SU-DHL-6 (cell line): ENCODE measurements at regions not wholly inside any gene's neighbourhood (a gene's known extent, or its start where the extent isn't known, plus 50 kb on each side); places are given as distances from the start of the nearest gene placed in this dataset.

ENCODE experiments used
- CTCF ChIP-seq: fragments of 200-600 bp; sonication (generic); IDR thresholded peaks from one replicate; pipeline ENCODE4 v1.5.1; 2017; ENCODE audit warnings: antibody characterized with exemption, mild to moderate bottlenecking, low read length, moderate library complexity; ENCODE audit not compliant: insufficient read depth, poor library complexity, severe bottlenecking
- EZH2phosphoT487 ChIP-seq: fragments of 200-600 bp; sonication (generic), shearing (Covaris generic); conservative IDR thresholded peaks from 2 replicates; pipeline ENCODE4 v1.6.1; 2018; ENCODE audit warnings: mild to moderate bottlenecking, antibody characterized with exemption, low read length, moderate library complexity, mixed read lengths

GRCh38 chr9:747567-747966 lies 93.9 kb upstream of the DMRT1 start:
- TF ChIP-seq CTCF (no peak), EZH2phosphoT487 (no peak)
